ENCODE measurements at regions not wholly inside any gene's neighbourhood (a gene's known extent, or its start where the extent isn't known, plus 50 kb on each side); places are given as distances from the start of the nearest gene placed in this dataset.
"Not testable (repeated sequence)": the region's sequence is repeated elsewhere in the genome, so short reads cannot be mapped to it uniquely, and the experiment has no call there.

- CTCF ChIA-PET; H3K36me3 ChIP-seq (ENCODE audit: low read depth, low read length); DNase-seq; H3K4me3 ChIP-seq (ENCODE audit: low read length); H3F3A ChIP-seq (ENCODE audit: low read length, unreplicated experiment); H3K4me2 ChIP-seq (ENCODE audit: low read length); H4K20me1 ChIP-seq (ENCODE audit: low read length); H3K9me2 ChIP-seq (replicated peaks; ENCODE audit: low read length); ATAC-seq; H3K9me3 ChIP-seq (ENCODE audit: low read length); H3K9ac ChIP-seq (ENCODE audit: low read length); H3K4me1 ChIP-seq (ENCODE audit: insufficient read depth, low read length); BruUV-seq (replicated peaks); intact Hi-C loops (cut with micrococcal nuclease); H3K79me2 ChIP-seq (ENCODE audit: low read length); H3K27ac ChIP-seq (ENCODE audit: low read length); H3K27me3 ChIP-seq (ENCODE audit: low read length); H2AFZ ChIP-seq (ENCODE audit: low read length); POLR2A ChIA-PET (ENCODE audit: unreplicated experiment): not testable (repeated sequence)
Observed at GRCh38 chr2:111355823-111356511, 235.3 kb downstream of the BCL2L11 start.

- H3K9ac ChIP-seq (ENCODE audit: low read length); H3K27me3 ChIP-seq (ENCODE audit: low read length); POLR2A ChIA-PET (ENCODE audit: unreplicated experiment); intact Hi-C loops (cut with micrococcal nuclease); H3K27ac ChIP-seq (ENCODE audit: low read length); H3K4me1 ChIP-seq (ENCODE audit: insufficient read depth, low read length); H3K9me3 ChIP-seq (ENCODE audit: low read length); H3K9me2 ChIP-seq (replicated peaks; ENCODE audit: low read length); CTCF ChIA-PET; H3K4me3 ChIP-seq (ENCODE audit: low read length); H3F3A ChIP-seq (ENCODE audit: low read length, unreplicated experiment); H3K4me2 ChIP-seq (ENCODE audit: low read length); BruUV-seq (replicated peaks); H3K36me3 ChIP-seq (ENCODE audit: low read depth, low read length); H2AFZ ChIP-seq (ENCODE audit: low read length); DNase-seq; H4K20me1 ChIP-seq (ENCODE audit: low read length); H3K79me2 ChIP-seq (ENCODE audit: low read length): not testable (repeated sequence)
- ATAC-seq = peak; percentile 98
Observed at GRCh38 chr2:111356512-111357031, 235.9 kb downstream of the BCL2L11 start.

DNA sequence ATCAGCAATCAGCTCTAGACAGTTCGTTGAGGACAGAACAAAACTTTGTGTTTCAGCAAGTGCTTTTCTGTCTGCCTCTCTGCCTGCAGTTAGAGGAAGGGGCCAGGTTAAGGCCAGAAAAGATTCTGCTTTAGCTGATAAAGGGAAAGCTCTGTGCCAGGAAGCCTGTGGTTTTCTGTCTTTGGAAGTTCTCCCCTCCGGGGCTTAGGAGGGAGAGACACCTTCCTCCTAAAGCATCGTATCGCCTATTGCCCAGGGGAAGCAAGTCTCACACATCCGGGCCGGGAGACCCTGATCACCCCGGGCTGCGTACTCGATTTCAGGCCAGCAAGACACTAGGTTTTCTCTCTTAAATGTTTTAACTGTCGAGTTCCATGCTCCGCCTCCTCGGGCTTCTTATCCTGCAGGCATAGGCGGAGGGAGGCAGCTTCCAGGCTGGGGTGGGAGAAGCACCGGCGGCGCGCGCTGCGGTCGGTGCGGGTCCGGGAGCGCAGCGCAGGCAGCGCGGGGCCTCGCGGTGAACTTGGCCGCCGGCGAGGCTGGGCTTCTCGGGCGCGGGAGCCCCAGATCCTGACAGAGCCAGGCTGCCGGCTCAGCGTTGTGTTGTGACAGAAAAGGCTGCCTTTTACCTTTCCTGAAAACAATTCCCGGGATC is 245.4 kb downstream of the BCL2L11 start:
- POLR2A ChIA-PET (ENCODE audit: unreplicated experiment); H3K27ac ChIP-seq (ENCODE audit: low read length); H3K27me3 ChIP-seq (ENCODE audit: low read length); H3K9ac ChIP-seq (ENCODE audit: low read length); H3K9me3 ChIP-seq (ENCODE audit: low read length); H3K4me1 ChIP-seq (ENCODE audit: insufficient read depth, low read length); H3K36me3 ChIP-seq (ENCODE audit: low read depth, low read length); CTCF ChIA-PET; H3K4me3 ChIP-seq (ENCODE audit: low read length); H3K4me2 ChIP-seq (ENCODE audit: low read length); H3K9me2 ChIP-seq (replicated peaks; ENCODE audit: low read length); ATAC-seq; H3K79me2 ChIP-seq (ENCODE audit: low read length); BruUV-seq (replicated peaks); H4K20me1 ChIP-seq (ENCODE audit: low read length); H3F3A ChIP-seq (ENCODE audit: low read length, unreplicated experiment); DNase-seq; H2AFZ ChIP-seq (ENCODE audit: low read length); intact Hi-C loops (cut with micrococcal nuclease): not testable (repeated sequence)

GRCh38 chr2:111366641-111367029 is 245.9 kb downstream of the BCL2L11 start:
- BruUV-seq (replicated peaks) = TSS peak; percentile 44
- H3K4me1 ChIP-seq (ENCODE audit: insufficient read depth, low read length); H3K9me3 ChIP-seq (ENCODE audit: low read length); H3K9me2 ChIP-seq (replicated peaks; ENCODE audit: low read length); H3K36me3 ChIP-seq (ENCODE audit: low read depth, low read length); H3K79me2 ChIP-seq (ENCODE audit: low read length); H3K27ac ChIP-seq (ENCODE audit: low read length); H3F3A ChIP-seq (ENCODE audit: low read length, unreplicated experiment); CTCF ChIA-PET; H3K4me3 ChIP-seq (ENCODE audit: low read length); ATAC-seq; POLR2A ChIA-PET (ENCODE audit: unreplicated experiment); intact Hi-C loops (cut with micrococcal nuclease); H3K27me3 ChIP-seq (ENCODE audit: low read length); DNase-seq; H3K9ac ChIP-seq (ENCODE audit: low read length); H3K4me2 ChIP-seq (ENCODE audit: low read length); H4K20me1 ChIP-seq (ENCODE audit: low read length); H2AFZ ChIP-seq (ENCODE audit: low read length): not testable (repeated sequence)

GRCh38 chr2:111367080-111367479 is 246.4 kb downstream of the BCL2L11 start:
- H3K36me3 ChIP-seq (ENCODE audit: low read depth, low read length); H3K9me3 ChIP-seq (ENCODE audit: low read length); BruUV-seq (replicated peaks); H3K4me3 ChIP-seq (ENCODE audit: low read length); H3K27ac ChIP-seq (ENCODE audit: low read length); H3K9me2 ChIP-seq (replicated peaks; ENCODE audit: low read length); H3K79me2 ChIP-seq (ENCODE audit: low read length); ATAC-seq; intact Hi-C loops (cut with micrococcal nuclease); DNase-seq; CTCF ChIA-PET; H2AFZ ChIP-seq (ENCODE audit: low read length); H3K9ac ChIP-seq (ENCODE audit: low read length); H3K4me2 ChIP-seq (ENCODE audit: low read length); POLR2A ChIA-PET (ENCODE audit: unreplicated experiment); H4K20me1 ChIP-seq (ENCODE audit: low read length); H3K27me3 ChIP-seq (ENCODE audit: low read length); H3K4me1 ChIP-seq (ENCODE audit: insufficient read depth, low read length); H3F3A ChIP-seq (ENCODE audit: low read length, unreplicated experiment): not testable (repeated sequence)

GRCh38 chr2:111367871-111368270 is 247.2 kb downstream of the BCL2L11 start:
- H3K9me2 ChIP-seq (replicated peaks; ENCODE audit: low read length); BruUV-seq (replicated peaks); CTCF ChIA-PET; POLR2A ChIA-PET (ENCODE audit: unreplicated experiment); H3K9ac ChIP-seq (ENCODE audit: low read length); H3K27ac ChIP-seq (ENCODE audit: low read length); DNase-seq; H3F3A ChIP-seq (ENCODE audit: low read length, unreplicated experiment); H4K20me1 ChIP-seq (ENCODE audit: low read length); ATAC-seq; intact Hi-C loops (cut with micrococcal nuclease); H3K4me3 ChIP-seq (ENCODE audit: low read length); H3K79me2 ChIP-seq (ENCODE audit: low read length); H3K4me2 ChIP-seq (ENCODE audit: low read length); H3K4me1 ChIP-seq (ENCODE audit: insufficient read depth, low read length); H3K9me3 ChIP-seq (ENCODE audit: low read length); H3K36me3 ChIP-seq (ENCODE audit: low read depth, low read length); H2AFZ ChIP-seq (ENCODE audit: low read length); H3K27me3 ChIP-seq (ENCODE audit: low read length): not testable (repeated sequence)

GRCh38 chr2:111368288-111368687 is 247.6 kb downstream of the BCL2L11 start:
- H3K27ac ChIP-seq (ENCODE audit: low read length); CTCF ChIA-PET; H4K20me1 ChIP-seq (ENCODE audit: low read length); ATAC-seq; H3K36me3 ChIP-seq (ENCODE audit: low read depth, low read length); H3K4me1 ChIP-seq (ENCODE audit: insufficient read depth, low read length); BruUV-seq (replicated peaks); H3K9me3 ChIP-seq (ENCODE audit: low read length); POLR2A ChIA-PET (ENCODE audit: unreplicated experiment); H2AFZ ChIP-seq (ENCODE audit: low read length); H3K9me2 ChIP-seq (replicated peaks; ENCODE audit: low read length); DNase-seq; H3K79me2 ChIP-seq (ENCODE audit: low read length); H3K4me3 ChIP-seq (ENCODE audit: low read length); intact Hi-C loops (cut with micrococcal nuclease); H3K27me3 ChIP-seq (ENCODE audit: low read length); H3K9ac ChIP-seq (ENCODE audit: low read length); H3F3A ChIP-seq (ENCODE audit: low read length, unreplicated experiment); H3K4me2 ChIP-seq (ENCODE audit: low read length): not testable (repeated sequence)

All from PC-3 (cell line).